ENCODE measurements at regions not wholly inside any gene's neighbourhood (a gene's known extent, or its start where the extent isn't known, plus 50 kb on each side); places are given as distances from the start of the nearest gene placed in this dataset.

GRCh38 chr16:9309844-9310243 lies 218.4 kb downstream of the HAPSTR1 start:
- TF ChIP-seq POLR2A (IDR thresholded peaks at IDR 0.05) (no peak), CTCF (IDR thresholded peaks at IDR 0.05) (no peak)
- peaks cover 0 to 15% (median 2%) of the 10 kb centered on the region in 4 donors for H3K4me1 ChIP-seq
- peak in 1 of 3 donors; percentile 53 for DNase-seq
- H3K9me3 ChIP-seq: no peaks in the 10 kb centered on the region
- H3K36me3 ChIP-seq: no peaks in the 10 kb centered on the region
- H3K27ac ChIP-seq: peak overlapping the region in 3 of 4 donors; percentile 53 to 90 (median 82)
- H3K27me3 ChIP-seq: no peaks in the 10 kb centered on the region
- no peak overlapping the region for H3K4me3 ChIP-seq

GRCh38 chr16:9311303-9311954 lies 220.0 kb downstream of the HAPSTR1 start:
- no peaks in the 10 kb centered on the region for H3K27me3 ChIP-seq
- no peak overlapping the region for H3K27ac ChIP-seq
- TF ChIP-seq POLR2A (IDR thresholded peaks at IDR 0.05) (no peak), CTCF (IDR thresholded peaks at IDR 0.05) (no peak)
- no peaks in the 10 kb centered on the region for H3K36me3 ChIP-seq
- H3K4me3 ChIP-seq: no peak overlapping the region
- DNase-seq: peak in 1 of 3 donors; percentile 52
- peaks cover 0 to 22% (median 2%) of the 10 kb centered on the region in 4 donors for H3K4me1 ChIP-seq
- H3K9me3 ChIP-seq: no peaks in the 10 kb centered on the region

GRCh38 chr16:9316008-9316407 lies 224.6 kb downstream of the HAPSTR1 start:
- DNase-seq: no peak
- Histone ChIP-seq H3K9me3 (no peaks in the 10 kb centered on the region), H3K4me3 (no peak overlapping the region), H3K27ac (peak overlapping the region in 2 of 4 donors; percentile 52 to 58), H3K4me1 (peaks cover 0 to 9% (median 0%) of the 10 kb centered on the region in 4 donors), H3K36me3 (no peaks in the 10 kb centered on the region), H3K27me3 (no peaks in the 10 kb centered on the region)
- TF ChIP-seq CTCF (IDR thresholded peaks at IDR 0.05) (peak in 3 of 6 experiments; percentile 21 to 50 (median 34)), POLR2A (IDR thresholded peaks at IDR 0.05) (no peak)

GRCh38 chr16:9316615-9317014 lies 225.2 kb downstream of the HAPSTR1 start:
- no peak overlapping the region for H3K4me3 ChIP-seq
- no peaks in the 10 kb centered on the region for H3K27me3 ChIP-seq
- H3K4me1 ChIP-seq: peaks cover 0 to 9% (median 0%) of the 10 kb centered on the region in 4 donors
- no peaks in the 10 kb centered on the region for H3K9me3 ChIP-seq
- no peak for DNase-seq
- H3K36me3 ChIP-seq: no peaks in the 10 kb centered on the region
- TF ChIP-seq POLR2A (IDR thresholded peaks at IDR 0.05): no peak
- no peak for TF ChIP-seq CTCF (IDR thresholded peaks at IDR 0.05)
- peak overlapping the region in 2 of 4 donors; percentile 52 to 58 for H3K27ac ChIP-seq

- peaks cover 0 to 9% (median 0%) of the 10 kb centered on the region in 4 donors for H3K4me1 ChIP-seq
- H3K27ac ChIP-seq: no peak overlapping the region
- TF ChIP-seq CTCF (IDR thresholded peaks at IDR 0.05): no peak
- H3K36me3 ChIP-seq: no peaks in the 10 kb centered on the region
- no peak overlapping the region for H3K4me3 ChIP-seq
- H3K27me3 ChIP-seq: no peaks in the 10 kb centered on the region
- no peak for DNase-seq
- H3K9me3 ChIP-seq: no peaks in the 10 kb centered on the region
Observed at GRCh38 chr16:9318764-9319163, 227.3 kb downstream of the HAPSTR1 start.
